Smooth muscle cell (in vitro differentiated cells): ENCODE measurements at regions not wholly inside any gene's neighbourhood (a gene's known extent, or its start where the extent isn't known, plus 50 kb on each side); places are given as distances from the start of the nearest gene placed in this dataset.

Experiments used
- DNase-seq: peaks from one replicate; lab custom pipeline; 2025; ENCODE audit not compliant: unreplicated experiment; lab: John Stamatoyannopoulos, UW
- H2AFZ ChIP-seq: fragments of 200-600 bp; sonication (generic); 2 replicates; pipeline ENCODE4 v1.6.0; 2016; ENCODE audit warnings: antibody characterized with exemption, low read depth, mild to moderate bottlenecking
- H3F3A ChIP-seq: fragments of 200-600 bp; sonication (generic); 2 replicates; pipeline ENCODE4 v1.6.0; 2017; ENCODE audit warnings: antibody characterized with exemption, low read depth
- H3K27ac ChIP-seq: fragments of 200-600 bp; sonication (generic); 2 replicates; pipeline ENCODE4 v1.5.1; 2016; ENCODE audit warnings: low read depth, mild to moderate bottlenecking
- H3K27me3 ChIP-seq: fragments of 200-600 bp; sonication (generic); 2 replicates; pipeline ENCODE4 v1.6.1; 2016; ENCODE audit warnings: low read depth, mild to moderate bottlenecking
- H3K36me3 ChIP-seq: fragments of 200-600 bp; sonication (generic); 2 replicates; pipeline ENCODE4 v1.5.1; 2016; ENCODE audit warnings: low read depth
- H3K4me1 ChIP-seq: fragments of 200-600 bp; sonication (generic); 2 replicates; pipeline ENCODE4 v1.5.1; 2016; ENCODE audit warnings: low read depth
- H3K4me2 ChIP-seq: fragments of 200-600 bp; sonication (generic); 2 replicates; pipeline ENCODE4 v1.6.0; 2016; ENCODE audit warnings: mild to moderate bottlenecking
- H3K4me3 ChIP-seq: fragments of 200-600 bp; sonication (generic); 2 replicates; pipeline ENCODE4 v1.5.1; 2016; ENCODE audit warnings: mild to moderate bottlenecking
- H3K79me2 ChIP-seq: fragments of 200-600 bp; sonication (generic); 2 replicates; pipeline ENCODE4 v1.6.0; 2016; ENCODE audit warnings: low read depth, mild to moderate bottlenecking
- H3K9ac ChIP-seq: fragments of 200-600 bp; sonication (generic); 2 replicates; pipeline ENCODE4 v1.6.0; 2016; ENCODE audit warnings: low read depth
- H3K9me3 ChIP-seq: fragments of 200-600 bp; sonication (generic); replicated peaks from 2 replicates; pipeline ENCODE4 v1.5.1; 2016; ENCODE audit warnings: low read depth
- H4K20me1 ChIP-seq: fragments of 200-600 bp; sonication (generic); 2 replicates; pipeline ENCODE4 v1.6.0; 2016; ENCODE audit warnings: low read depth
- WGBS: methylation state at CpG from one replicate; pipeline ENCODE4 v1.1.7; 2016; ENCODE audit warnings: low lambda C conversion rate; 5-methylcytosine and 5-hydroxymethylcytosine counted together
- TF ChIP-seq, protein P1 (sequence below): fragments of 200-600 bp; sonication (generic); IDR thresholded peaks from 2 replicates; pipeline ENCODE4 v1.5.1; 2017; ENCODE audit warnings: borderline replicate concordance, mild to moderate bottlenecking, antibody characterized with exemption; ENCODE audit not compliant: insufficient read depth, poor library complexity, severe bottlenecking

DNA sequence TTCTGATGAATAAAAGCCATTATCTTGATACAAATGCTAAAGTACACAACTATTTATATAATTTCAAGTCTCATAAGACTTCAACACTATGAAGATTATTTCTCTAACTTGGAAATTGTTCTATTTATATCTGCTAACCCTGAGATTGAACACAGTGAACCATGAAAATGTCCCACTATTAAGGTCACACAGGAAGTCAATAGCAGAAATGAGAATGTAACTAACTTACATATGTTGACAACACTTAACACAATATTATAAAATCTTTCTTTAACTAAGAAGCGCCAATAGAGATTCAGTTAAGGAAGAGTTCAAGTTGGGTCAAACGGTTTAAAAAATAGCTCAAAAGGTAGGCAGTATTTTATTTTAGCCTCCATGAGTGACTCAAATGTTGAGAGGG, 551.8 kb upstream of the CBLB start:
- no peak overlapping the region for H2AFZ ChIP-seq
- TF ChIP-seq, protein P1, sequence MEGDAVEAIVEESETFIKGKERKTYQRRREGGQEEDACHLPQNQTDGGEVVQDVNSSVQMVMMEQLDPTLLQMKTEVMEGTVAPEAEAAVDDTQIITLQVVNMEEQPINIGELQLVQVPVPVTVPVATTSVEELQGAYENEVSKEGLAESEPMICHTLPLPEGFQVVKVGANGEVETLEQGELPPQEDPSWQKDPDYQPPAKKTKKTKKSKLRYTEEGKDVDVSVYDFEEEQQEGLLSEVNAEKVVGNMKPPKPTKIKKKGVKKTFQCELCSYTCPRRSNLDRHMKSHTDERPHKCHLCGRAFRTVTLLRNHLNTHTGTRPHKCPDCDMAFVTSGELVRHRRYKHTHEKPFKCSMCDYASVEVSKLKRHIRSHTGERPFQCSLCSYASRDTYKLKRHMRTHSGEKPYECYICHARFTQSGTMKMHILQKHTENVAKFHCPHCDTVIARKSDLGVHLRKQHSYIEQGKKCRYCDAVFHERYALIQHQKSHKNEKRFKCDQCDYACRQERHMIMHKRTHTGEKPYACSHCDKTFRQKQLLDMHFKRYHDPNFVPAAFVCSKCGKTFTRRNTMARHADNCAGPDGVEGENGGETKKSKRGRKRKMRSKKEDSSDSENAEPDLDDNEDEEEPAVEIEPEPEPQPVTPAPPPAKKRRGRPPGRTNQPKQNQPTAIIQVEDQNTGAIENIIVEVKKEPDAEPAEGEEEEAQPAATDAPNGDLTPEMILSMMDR, result no peak
- no peaks in the 10 kb centered on the region for H3K27me3 ChIP-seq
- no peaks in the 10 kb centered on the region for H3K4me1 ChIP-seq
- no peaks in the 10 kb centered on the region for H4K20me1 ChIP-seq
- no peak overlapping the region for H3K4me3 ChIP-seq
- 75% methylated on average over 2 of the region's 2 CpGs for WGBS
- no peaks in the 10 kb centered on the region for H3K9me3 ChIP-seq
- no peaks in the 10 kb centered on the region for H3K36me3 ChIP-seq
- no peaks in the 10 kb centered on the region for H3K79me2 ChIP-seq
- no peaks in the 10 kb centered on the region for H3F3A ChIP-seq
- DNase-seq, result no peak
- no peak overlapping the region for H3K9ac ChIP-seq
- H3K27ac ChIP-seq, result no peak overlapping the region
- no peak overlapping the region for H3K4me2 ChIP-seq

DNA sequence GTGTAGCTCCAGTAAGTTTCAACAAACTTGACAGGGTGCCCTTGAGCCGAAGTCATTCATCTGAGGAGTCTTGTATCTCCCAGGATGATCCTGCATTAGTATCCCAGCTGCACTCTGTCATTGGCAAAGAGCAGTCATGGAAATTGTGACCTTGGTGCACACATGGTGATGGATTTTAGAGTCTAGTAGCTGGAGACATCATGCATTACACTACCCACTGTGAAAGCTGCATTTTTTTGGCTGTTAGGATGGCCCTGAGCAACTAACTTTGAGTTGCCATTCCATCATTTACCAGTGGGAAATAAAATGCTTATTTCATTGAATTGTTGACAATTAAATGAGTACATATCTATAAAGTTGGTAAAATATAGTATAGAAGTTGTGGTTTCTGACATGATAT, 552.6 kb upstream of the CBLB start:
- no peaks in the 10 kb centered on the region for H3K4me1 ChIP-seq
- no peaks in the 10 kb centered on the region for H4K20me1 ChIP-seq
- no peak for DNase-seq
- no peak overlapping the region for H2AFZ ChIP-seq
- no peaks in the 10 kb centered on the region for H3K27me3 ChIP-seq
- H3K9ac ChIP-seq, result no peak overlapping the region
- TF ChIP-seq, protein P1, result no peak
- no peaks in the 10 kb centered on the region for H3K79me2 ChIP-seq
- no peaks in the 10 kb centered on the region for H3F3A ChIP-seq
- no peak overlapping the region for H3K4me3 ChIP-seq
- no peak overlapping the region for H3K27ac ChIP-seq
- WGBS, result 94% methylated on average over 1 of the region's 1 CpG
- H3K9me3 ChIP-seq, result no peaks in the 10 kb centered on the region
- no peak overlapping the region for H3K4me2 ChIP-seq
- no peaks in the 10 kb centered on the region for H3K36me3 ChIP-seq

DNA sequence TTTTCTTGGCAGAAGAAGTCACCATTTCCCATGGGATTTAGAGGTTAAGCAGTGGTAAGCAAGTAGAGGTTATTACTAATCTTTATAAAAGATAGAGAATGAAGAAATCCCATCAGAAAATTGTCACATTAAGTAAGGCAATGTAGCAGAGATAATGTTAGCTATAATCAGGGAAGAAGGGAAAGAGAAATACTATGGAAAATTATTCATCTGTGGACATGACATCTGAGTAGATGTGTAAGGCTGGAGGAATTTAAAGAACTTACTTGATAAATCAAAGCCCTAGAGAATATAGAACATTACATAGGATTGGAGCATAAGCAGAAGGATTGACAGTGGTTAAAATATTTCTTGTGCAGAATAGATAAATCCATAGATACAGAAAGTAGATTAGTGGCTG, 553.1 kb upstream of the CBLB start:
- H3K9me3 ChIP-seq, result no peaks in the 10 kb centered on the region
- H3K79me2 ChIP-seq, result no peaks in the 10 kb centered on the region
- no peak overlapping the region for H3K4me3 ChIP-seq
- no peaks in the 10 kb centered on the region for H3K27me3 ChIP-seq
- H3K4me1 ChIP-seq, result no peaks in the 10 kb centered on the region
- no peak for DNase-seq
- no peaks in the 10 kb centered on the region for H4K20me1 ChIP-seq
- H2AFZ ChIP-seq, result no peak overlapping the region
- H3K27ac ChIP-seq, result no peak overlapping the region
- no peak overlapping the region for H3K9ac ChIP-seq
- H3K36me3 ChIP-seq, result no peaks in the 10 kb centered on the region
- H3F3A ChIP-seq, result no peaks in the 10 kb centered on the region
- no peak overlapping the region for H3K4me2 ChIP-seq
- TF ChIP-seq, protein P1, result no peak

DNA sequence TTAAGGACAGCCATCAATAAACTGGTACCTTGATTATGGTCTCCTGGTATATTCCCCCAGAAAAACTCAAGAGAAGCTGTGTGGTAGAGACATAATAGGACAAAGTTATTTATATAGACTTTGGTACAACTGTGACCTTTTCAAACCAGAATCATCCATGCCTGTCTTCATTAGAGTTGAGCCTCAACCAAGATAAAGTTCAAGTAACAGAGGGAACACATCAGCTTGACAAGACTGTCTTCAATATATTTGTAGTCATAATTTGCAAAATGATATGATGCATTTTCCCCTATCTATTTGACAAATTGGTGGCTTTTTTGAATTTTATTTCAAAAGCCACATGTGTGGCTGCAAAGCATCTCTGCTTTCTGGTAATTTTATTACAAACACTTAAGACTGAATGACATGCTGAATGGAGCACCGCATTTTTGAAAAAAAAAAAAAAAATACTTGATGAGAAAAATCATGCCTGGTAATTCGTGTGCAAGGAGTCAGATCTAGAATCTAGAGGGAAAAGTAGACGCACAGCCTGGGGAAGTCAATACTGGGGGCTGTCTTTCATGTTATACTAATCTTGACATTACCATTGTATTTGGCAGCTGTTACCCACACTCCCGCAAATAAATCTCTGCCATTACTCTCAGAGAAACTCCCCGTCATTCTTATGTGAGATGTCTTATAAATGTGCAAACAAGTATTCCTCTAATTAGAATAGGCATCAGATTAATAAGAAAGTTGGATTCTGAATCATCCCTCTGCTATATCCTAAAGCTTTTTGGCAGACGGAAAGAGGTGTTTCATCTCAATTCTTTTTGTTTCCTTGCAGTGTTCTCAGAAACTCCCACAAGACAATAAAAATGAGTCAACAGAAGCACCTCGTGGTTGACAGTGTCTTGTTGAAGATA, 554.8 kb upstream of the CBLB start:
- Histone ChIP-seq H3K4me2 (no peak overlapping the region), H3K4me3 (no peak overlapping the region), H3K4me1 (no peaks in the 10 kb centered on the region), H2AFZ (no peak overlapping the region), H3K9ac (no peak overlapping the region), H3F3A (peaks cover 5% of the 10 kb centered on the region), H3K27ac (no peak overlapping the region), H3K9me3 (no peaks in the 10 kb centered on the region), H3K36me3 (no peaks in the 10 kb centered on the region), H3K79me2 (no peaks in the 10 kb centered on the region), H4K20me1 (no peaks in the 10 kb centered on the region), H3K27me3 (no peaks in the 10 kb centered on the region)
- 74% methylated on average over 7 of the region's 7 CpGs for WGBS
- DNase-seq, result no peak
- TF ChIP-seq, protein P1, result no peak
